ENCODE measurements at regions not wholly inside any gene's neighbourhood (a gene's known extent, or its start where the extent isn't known, plus 50 kb on each side); places are given as distances from the start of the nearest gene placed in this dataset.

- FAIRE-seq (no peak), DNase-seq (ENCODE audit: low spot score) (no peak), ATAC-seq (no peak)
- H3K27ac ChIP-seq (ENCODE audit: extremely low read length, insufficient read depth, low read length): no peak overlapping the region
- H3K4me1 ChIP-seq (ENCODE audit: insufficient read depth, low read length): no peaks in the 10 kb centered on the region
- BruUV-seq (replicated peaks): no TSS peak
- intact Hi-C loops (cut with micrococcal nuclease; ENCODE audit: unreplicated experiment): no loop called here
- no peaks in the 10 kb centered on the region for H3K79me2 ChIP-seq (ENCODE audit: insufficient read depth, low read length)
- CTCF ChIA-PET (ENCODE audit: low intra/inter-chr PET ratio, low total read pairs): no interaction called here
- no peak overlapping the region for H3K4me2 ChIP-seq (ENCODE audit: low read depth, low read length)
- H4K20me1 ChIP-seq (ENCODE audit: insufficient read depth, low read length): no peaks in the 10 kb centered on the region
- 35% methylated on average over 4 of the region's 9 CpGs for WGBS (ENCODE audit: low lambda C conversion rate)
- H3K9ac ChIP-seq (ENCODE audit: insufficient read depth, low read depth, low read length): no peak overlapping the region
- H3K27me3 ChIP-seq (ENCODE audit: control insufficient read depth in 1 of 2, insufficient read depth in 2 of 2, low read length in 2 of 2): no peaks in the 10 kb centered on the region
- no peak for TF ChIP-seq DNMT1 (CRISPR knock-in tag; IDR thresholded peaks at IDR 0.05)
- TF ChIP-seq ZNF773 (CRISPR knock-in tag; IDR thresholded peaks at IDR 0.05; ENCODE audit: borderline replicate concordance): no peak
- TF ChIP-seq ZNF12 (CRISPR knock-in tag; IDR thresholded peaks at IDR 0.05): no peak
- no peak for TF ChIP-seq ZBTB7A (CRISPR knock-in tag; IDR thresholded peaks at IDR 0.05)
- TF ChIP-seq ZNF3 (CRISPR knock-in tag; IDR thresholded peaks at IDR 0.05): no peak
- no peak for TF ChIP-seq HMGXB3 (CRISPR knock-in tag; IDR thresholded peaks at IDR 0.05; ENCODE audit: borderline replicate concordance)
- no peak for TF ChIP-seq ZNF629 (CRISPR knock-in tag; conservative IDR thresholded peaks at IDR 0.05)
- TF ChIP-seq ZNF543 (CRISPR knock-in tag; IDR thresholded peaks at IDR 0.05): no peak
- TF ChIP-seq MXD1 (CRISPR knock-in tag; IDR thresholded peaks at IDR 0.05): no peak
- in situ Hi-C loops (cut with HindIII; ENCODE audit: extremely low pct_ligation_motif_present, low pct_unique_long_range_greater_than_20kb): no loop called here
- POLR2A ChIA-PET: no interaction called here
- H3K4me3 ChIP-seq (replicated peaks in 1 of 3; ENCODE audit: insufficient read depth in 1 of 3, low read depth in 2 of 3, low read length in 3 of 3): no peak overlapping the region
- no peaks in the 10 kb centered on the region for H3K9me3 ChIP-seq (ENCODE audit: low read length)
- no peaks in the 10 kb centered on the region for H3K36me3 ChIP-seq (replicated peaks in 1 of 2; ENCODE audit: control insufficient read depth in 1 of 2, insufficient read depth in 2 of 2, low read length in 2 of 2)
- H2AFZ ChIP-seq (ENCODE audit: low read length): no peak overlapping the region
These were observed 227.5 kb downstream of the ANKRD30B start for GRCh38 chr18:14975431-14975830.
